ENCODE measurements at regions not wholly inside any gene's neighbourhood (a gene's known extent, or its start where the extent isn't known, plus 50 kb on each side); places are given as distances from the start of the nearest gene placed in this dataset.

DNA sequence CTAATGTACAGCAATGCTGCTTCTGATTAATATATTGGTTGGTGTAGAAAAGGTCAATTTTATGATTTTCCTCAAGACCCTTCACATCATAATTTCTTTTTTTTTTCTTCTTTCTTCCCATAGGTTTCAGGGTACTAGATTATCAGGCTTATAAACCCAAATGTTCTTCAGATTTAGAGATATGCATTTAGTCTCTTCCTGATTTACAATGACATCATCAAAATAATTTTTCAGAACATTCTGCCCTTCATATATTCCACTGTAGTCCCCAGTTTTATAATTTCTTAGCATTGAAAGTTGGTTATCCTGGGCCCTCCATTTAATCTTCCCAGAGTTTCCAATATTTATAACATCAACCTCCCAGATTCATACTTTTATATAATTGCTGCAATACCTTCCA lies 226.7 kb upstream of the LRFN5 start:
- TF ChIP-seq, protein P1, sequence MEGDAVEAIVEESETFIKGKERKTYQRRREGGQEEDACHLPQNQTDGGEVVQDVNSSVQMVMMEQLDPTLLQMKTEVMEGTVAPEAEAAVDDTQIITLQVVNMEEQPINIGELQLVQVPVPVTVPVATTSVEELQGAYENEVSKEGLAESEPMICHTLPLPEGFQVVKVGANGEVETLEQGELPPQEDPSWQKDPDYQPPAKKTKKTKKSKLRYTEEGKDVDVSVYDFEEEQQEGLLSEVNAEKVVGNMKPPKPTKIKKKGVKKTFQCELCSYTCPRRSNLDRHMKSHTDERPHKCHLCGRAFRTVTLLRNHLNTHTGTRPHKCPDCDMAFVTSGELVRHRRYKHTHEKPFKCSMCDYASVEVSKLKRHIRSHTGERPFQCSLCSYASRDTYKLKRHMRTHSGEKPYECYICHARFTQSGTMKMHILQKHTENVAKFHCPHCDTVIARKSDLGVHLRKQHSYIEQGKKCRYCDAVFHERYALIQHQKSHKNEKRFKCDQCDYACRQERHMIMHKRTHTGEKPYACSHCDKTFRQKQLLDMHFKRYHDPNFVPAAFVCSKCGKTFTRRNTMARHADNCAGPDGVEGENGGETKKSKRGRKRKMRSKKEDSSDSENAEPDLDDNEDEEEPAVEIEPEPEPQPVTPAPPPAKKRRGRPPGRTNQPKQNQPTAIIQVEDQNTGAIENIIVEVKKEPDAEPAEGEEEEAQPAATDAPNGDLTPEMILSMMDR (IDR thresholded peaks at IDR 0.05), result no peak
- TF ChIP-seq ZFX (IDR thresholded peaks at IDR 0.05; ENCODE audit: borderline replicate concordance), result no peak

Measured in 22Rv1 (cell line).